NT2/D1 (cell line): ENCODE measurements at regions not wholly inside any gene's neighbourhood (a gene's known extent, or its start where the extent isn't known, plus 50 kb on each side); places are given as distances from the start of the nearest gene placed in this dataset.

ENCODE experiments used
- YY1 ChIP-seq: IDR thresholded peaks from 2 replicates; pipeline ENCODE4 v1.6.1; 2011; ENCODE audit not compliant: insufficient read length, insufficient read depth
- ZNF274 ChIP-seq: IDR thresholded peaks from 2 replicates; pipeline ENCODE4 v1.6.1; 2011; ENCODE audit warnings: mild to moderate bottlenecking, low read depth, low read length

DNA sequence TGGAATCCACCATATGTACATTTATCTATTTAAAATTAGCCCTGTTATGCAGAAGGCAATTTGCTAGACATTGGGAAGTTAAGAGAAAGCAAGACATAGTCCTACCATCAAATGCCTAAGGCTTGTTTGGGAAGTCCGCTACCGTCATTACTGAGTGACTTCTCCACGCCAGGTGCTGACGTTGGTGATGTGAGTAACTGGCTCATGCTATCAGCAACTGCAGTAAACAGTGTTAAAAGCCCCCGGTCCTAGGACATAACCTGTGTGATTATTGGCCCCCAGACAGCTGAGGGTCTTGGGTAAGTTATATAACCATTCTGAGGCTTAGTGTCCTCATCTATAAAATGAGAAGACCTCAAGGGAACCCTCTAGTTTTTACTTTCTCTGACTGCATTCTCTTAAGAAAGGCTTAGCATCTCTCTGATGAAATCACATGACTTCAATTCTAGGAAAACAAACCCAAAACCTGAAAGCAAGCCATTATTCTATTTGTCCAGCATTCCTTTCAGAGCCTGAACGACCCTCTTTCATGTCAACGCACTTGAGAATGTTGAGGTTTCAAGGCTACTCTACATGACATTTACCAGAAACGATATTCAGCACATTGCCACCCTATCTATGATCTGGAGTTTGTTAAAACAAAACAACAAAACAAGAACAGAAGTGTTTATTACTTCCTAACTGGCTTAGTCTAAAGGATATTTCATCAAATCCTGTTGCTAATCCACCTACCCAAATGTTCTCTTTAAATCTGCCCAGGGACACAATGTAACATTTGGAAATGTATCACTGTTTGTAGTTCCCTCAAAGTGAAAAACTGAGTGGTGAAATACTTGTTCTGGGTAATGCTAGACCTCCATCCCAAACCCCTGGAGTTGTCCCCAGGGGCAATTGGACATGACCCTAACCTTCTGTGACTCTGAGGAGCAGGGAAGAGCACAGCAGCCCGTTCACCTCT is 133.8 kb downstream of the BTBD3 start:
- TF ChIP-seq ZNF274 (no peak), YY1 (no peak)
